GM18519 (cell line): ENCODE measurements at regions not wholly inside any gene's neighbourhood (a gene's known extent, or its start where the extent isn't known, plus 50 kb on each side); places are given as distances from the start of the nearest gene placed in this dataset.

Source experiments
- ATAC-seq: cut with Tn5 transposase; IDR thresholded peaks from one replicate; pipeline ENCODE4 v1.9.1; 2021; ENCODE audit warnings: mild to moderate bottlenecking, moderate library complexity; ENCODE audit not compliant: unreplicated experiment, low FRiP score

DNA sequence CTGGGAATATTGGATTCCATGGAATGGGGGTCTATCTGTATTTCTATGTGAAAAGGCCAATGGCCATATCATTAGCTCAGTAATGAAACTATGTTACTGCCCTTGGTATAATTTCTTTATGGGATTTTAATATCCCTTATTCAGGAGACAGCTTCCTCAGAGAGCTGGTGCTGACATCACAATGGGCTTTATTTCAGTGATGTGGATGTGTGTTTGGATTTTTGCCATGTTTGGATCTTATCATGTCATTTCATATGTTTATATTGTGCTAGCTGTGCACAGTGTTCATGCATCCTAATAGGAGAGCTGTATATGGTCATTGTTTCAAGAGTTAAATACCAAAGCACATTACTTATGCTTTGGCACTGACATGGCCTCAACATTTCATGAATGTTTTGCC lies 806.1 kb upstream of the MAP3K7 start:
- no peak for ATAC-seq

DNA sequence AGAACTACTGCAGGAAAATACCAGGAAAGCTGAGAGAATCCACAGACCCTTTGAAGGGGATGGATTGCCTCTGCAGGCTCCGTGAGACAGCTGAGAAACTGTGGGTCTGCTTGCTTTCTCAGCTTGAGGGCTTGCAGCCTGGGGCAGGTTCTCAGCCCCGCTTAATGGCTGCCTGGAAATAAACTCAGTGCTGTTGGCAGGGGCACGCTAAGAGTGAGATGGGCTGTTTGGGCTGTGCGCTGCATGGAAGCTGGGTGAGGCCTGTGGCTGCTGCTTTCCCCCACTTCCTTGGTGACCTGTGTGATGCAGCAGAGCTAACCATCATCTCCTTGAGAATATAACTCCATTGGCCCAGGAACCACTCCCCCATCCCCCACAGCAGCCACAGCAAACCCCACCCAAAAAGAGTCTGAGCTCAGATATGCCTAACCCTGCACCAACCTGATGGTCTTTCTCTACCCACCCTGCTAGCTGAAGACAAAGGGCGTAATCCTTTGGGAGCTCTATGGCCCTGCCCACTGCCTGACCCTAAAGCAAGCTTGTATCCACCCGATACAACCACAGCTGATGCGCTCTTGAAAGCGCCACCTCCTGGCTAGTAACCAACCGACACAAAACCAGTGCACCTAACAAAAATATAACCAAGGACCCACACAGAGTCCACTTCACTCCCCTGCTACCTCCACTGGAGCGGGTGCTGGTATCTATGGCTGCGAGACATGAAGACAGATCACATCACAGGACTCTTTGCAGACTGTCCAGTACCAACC lies 800.6 kb upstream of the MAP3K7 start:
- ATAC-seq: no peak

DNA sequence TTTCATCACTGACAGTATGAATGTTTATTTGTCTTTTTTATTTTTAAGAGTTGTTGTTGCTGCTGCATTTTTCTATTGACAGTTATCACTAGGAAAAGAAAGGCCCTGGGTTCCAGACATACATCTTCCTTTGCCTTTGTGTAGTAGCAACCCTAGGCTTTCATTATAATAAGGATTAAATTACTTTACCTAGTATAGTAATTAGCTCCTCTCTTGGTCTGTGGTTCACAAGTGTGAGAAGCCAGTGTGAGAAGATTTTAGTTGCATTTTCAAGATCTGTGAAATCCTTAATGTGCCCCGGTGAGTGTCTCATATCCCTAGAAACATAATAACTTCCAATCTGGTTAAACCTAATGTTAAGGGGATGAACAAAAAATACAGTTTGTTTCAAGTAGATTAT lies 799.3 kb upstream of the MAP3K7 start:
- no peak for ATAC-seq

DNA sequence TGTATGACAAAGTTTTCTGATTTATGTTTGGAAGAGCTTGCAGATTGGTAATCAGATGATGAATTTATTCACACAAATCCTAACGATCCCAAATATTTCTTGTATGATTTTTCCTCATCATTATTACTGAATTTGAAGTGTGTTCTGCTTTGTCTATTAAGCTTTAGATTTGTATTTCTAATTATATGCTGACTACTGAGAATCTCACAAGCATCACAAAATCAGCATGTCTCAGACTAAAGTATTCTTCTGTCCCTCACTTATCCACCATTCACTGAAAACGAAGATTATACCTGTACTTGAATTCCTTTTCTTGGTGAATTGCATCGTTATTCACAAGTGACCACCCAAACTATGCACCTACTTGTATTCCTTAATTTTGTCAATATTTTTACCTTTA lies 796.3 kb upstream of the MAP3K7 start:
- no peak for ATAC-seq

DNA sequence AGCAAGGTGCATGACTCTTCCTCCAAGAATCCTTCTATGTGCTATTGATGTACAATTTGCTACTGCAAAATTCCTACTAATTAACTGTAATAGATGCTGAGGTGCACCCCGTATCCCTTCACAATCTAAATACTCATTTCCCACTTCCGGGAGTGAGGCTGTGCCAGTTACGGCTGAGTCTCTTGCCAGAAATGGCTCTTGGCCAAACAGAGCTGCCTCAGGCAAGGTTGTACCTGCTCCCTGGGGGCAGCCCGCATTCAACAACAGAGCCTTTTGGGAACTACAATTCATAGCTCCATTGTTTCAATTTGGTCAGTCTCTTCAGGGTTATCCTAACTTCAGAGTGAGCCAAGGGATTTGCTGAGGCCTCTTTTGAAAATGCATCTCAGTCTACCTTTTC lies 789.8 kb upstream of the MAP3K7 start:
- no peak for ATAC-seq

DNA sequence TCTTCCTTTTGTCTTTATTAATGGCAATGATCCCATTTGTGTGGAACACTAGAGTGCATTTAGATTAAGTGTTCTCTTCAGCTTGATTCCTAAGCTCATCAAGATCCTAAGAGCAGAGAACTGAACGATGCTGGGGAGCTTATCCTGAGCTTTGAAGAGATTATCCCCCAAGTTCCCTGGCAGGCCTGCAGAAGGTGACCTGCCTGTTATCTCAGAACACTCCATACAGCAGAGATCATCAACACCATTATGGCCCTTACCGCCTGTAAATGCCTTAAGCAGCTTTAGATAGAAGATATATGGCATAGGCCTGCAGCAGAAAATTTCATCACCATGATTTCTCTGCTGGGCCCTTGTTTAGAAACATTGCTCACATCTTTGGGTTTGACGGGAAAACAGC lies 779.9 kb upstream of the MAP3K7 start:
- no peak for ATAC-seq

DNA sequence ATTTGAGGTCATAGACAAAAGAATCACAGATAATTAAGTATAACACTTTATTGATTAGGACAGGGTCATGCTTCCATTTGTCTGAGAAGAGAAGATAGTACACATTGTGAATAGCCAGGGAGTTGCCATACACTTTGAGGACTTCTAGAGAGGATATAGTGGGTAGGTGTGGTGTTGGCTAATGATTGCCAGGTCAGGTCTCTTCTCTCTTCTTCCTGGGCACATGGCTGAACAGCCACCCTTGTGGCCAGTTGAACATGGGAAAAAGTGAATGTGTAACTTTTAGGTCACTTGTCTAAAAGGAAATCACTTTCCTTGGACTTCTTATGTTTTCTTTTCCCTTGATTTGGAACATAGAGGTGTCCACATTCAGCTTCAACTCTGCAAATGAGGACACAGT lies 772.1 kb upstream of the MAP3K7 start:
- no peak for ATAC-seq

DNA sequence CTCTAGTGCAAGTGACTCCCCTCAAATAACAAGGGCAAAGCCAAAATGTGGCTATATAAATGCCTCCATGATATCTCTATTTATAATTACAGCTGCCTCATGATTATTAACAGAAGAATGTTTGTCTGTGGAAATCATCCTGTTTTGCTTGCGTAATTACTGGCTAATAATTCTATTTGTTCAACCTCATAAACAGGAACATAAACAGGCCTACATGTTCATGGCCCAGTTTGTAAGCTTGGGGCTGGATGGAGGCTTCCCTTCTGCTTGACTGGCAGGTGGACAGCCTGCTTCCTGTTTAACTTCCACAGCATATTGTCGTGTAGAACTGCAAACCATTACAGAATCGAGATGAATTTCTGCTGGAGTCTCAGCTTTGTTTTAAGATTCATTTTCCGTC lies 766.0 kb upstream of the MAP3K7 start:
- no peak for ATAC-seq

DNA sequence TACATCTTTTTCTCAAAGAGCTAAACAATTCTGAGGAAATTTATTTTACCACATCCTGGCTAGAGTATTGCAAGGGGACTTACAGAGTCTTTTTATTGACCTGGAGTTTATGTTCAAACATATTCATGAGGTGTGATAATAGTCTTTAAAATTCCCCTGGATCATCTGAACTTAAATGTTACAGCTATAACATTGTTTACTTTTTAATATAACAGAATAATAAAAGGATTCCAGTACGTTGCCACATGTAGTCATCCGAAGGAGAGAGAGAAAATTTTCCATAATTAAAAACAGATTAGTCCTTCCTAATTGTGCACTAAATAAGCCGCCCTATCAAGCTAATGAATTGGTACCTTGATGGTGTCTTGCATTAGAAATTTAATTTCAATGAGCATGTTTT lies 765.4 kb upstream of the MAP3K7 start:
- no peak for ATAC-seq

DNA sequence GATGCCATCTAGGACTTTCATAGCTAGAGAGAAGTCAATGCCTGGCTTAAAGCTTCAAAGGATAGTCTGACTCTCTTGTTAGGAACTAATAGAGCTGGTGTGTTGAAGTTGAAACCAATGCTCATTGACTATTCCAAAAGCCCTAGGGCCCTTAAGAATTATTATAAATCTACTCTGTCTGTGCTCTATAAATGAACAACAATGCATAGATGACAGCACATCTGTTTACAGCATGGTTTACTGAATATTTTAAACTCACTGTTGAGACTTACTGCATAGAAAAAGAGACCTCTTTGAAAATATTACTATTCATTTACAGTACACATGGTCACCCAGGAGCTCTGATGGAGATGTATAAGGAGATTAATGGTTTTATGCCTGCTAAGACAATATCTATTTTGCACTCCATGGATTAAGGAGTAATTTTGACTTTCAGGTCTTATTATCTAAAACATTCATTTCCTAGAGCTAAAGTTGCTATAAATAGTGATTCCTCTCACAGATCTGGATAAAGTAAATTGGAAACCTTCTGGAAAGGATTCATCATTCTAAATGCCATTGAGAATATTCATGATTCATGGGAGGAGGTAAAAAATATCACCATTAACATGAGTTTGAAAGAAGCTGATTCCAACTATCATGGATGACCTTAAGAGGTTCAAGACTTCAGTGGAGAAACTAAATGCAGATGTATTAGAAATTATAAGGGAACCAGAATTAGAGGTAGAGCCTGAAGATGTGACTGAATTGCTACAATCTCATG lies 763.5 kb upstream of the MAP3K7 start:
- ATAC-seq: no peak

DNA sequence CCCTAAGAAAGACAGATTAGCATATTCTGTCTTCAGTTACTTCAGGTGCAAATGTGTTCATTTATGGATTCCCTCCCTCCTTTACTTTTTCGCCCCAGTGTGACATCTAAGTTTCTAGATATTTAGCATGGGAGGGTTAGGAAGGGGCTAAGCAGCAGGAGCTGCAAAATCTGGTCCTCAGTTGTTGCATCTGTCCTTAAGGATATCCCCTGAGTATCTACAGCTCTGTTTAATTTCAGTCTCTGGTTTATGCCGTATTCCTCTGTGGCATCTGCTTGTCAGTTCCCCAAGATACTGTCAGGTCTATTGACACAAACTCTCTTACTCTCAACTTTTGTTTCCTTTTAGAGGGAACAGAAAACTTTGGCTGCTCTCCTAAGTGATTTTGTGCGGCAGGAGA lies 754.6 kb upstream of the MAP3K7 start:
- no peak for ATAC-seq

DNA sequence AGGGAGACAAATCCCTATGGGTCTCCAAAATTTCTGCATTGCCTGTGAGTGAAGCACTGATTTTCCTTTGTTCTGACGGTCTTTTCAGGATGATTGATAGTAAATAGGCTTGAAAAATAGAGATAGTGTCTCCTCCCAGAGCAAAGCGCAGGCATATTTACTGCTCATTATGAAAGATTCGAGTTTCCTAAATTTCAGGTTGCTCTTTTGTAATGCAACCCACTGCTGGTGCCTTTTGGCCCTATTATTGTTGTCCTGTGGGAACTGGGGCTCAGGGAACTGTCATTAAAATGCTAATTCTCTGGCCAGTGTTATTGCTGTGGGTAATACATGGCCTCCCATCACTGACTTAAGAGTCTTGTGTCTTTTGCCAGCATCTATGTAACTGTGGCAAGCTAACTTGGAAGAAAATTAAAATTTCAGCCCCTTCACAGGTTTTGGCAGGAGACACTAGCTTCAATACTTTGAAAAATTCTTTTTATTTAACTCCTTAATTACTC lies 754.1 kb upstream of the MAP3K7 start:
- ATAC-seq: no peak

DNA sequence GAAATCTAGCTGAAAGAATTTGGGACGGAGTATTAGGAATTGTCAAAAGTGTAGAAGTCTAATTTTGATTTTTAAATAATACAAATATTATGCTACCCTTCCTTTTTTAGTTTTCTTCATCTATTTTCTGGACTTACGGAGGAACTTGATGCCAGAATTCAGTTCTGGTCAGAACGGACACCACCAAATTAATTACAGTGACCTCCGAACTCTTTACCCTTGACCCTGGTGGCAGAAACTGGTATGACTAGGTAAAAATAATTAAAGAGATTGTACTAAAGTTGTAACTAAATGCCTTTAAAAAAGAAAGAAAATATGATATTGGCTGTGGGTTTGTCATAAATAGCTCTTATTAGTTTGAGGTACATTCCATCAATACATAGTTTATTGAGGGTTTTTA lies 751.1 kb upstream of the MAP3K7 start:
- ATAC-seq: no peak

DNA sequence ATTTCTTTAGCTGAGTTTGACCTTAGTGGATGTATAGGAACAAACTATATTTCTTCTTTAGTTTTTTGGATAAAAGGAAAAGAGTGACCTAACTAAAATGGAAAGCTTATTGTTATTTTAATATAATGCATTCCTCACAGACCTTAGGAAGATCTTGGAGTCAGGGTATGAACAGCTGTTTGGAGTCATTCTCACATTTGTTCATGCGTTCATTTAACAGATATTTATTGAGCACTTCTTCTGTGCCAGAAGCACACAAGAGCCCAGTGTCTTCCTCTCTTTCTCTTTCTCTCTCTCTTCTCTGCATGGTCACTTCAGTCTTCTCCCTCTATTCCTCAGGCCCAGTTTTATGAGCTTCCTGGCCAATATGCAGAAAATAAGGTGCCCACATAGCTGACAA lies 744.0 kb upstream of the MAP3K7 start:
- ATAC-seq: no peak

DNA sequence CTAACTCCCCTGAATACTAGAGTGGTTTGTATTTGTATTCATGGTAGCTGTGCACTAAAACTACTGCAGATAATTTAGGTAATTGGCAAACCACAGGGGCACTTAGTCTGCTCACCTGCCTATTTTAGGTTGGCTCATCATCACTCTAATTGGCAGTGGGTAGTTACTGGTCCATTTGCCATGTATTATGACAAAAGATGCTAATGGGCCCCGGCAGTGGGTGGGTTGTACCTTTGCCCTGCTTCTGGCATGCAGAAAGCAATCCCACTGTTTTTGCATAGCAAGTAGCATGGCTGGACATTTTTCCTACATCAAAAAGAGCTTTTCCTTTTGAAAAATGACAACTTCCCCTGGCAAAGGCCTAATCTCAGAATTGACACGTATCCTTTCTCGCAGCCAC lies 741.4 kb upstream of the MAP3K7 start:
- ATAC-seq: no peak

DNA sequence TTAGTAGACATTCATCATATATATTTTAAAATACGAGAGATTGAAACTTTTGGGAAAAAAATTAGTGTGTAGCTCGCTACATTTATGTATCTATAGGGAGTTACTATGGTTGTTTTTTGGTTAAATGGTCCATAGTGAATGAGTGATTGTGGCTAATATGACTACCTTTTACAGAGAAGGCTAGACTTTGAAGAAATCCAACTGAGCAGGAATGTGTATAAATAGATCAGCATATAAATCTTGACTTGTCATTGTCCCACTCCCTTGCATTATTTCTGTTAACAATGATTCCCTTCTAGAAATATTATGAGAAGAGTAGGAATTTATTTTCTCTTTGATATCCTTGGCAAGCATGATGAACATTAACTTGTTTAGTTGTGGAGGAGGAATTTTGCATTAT lies 737.8 kb upstream of the MAP3K7 start:
- no peak for ATAC-seq

DNA sequence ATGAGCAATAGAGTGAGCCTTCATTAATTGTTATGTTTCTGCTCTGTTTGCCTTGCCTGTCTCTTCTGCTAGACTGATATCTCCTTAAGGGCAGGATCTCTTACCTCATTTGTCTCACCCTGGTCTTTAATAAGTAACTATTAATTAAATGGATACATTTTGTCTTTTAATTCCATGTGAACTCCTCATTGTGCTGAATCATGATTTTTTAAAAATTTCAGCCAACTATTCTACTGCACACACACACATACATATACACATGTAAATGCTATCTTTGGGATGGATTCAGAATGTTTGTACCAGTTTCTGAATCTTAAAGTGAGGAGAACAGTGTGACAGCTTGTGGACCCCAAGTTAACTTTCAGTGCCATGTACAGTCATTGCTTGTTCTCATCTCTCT lies 731.1 kb upstream of the MAP3K7 start:
- no peak for ATAC-seq

DNA sequence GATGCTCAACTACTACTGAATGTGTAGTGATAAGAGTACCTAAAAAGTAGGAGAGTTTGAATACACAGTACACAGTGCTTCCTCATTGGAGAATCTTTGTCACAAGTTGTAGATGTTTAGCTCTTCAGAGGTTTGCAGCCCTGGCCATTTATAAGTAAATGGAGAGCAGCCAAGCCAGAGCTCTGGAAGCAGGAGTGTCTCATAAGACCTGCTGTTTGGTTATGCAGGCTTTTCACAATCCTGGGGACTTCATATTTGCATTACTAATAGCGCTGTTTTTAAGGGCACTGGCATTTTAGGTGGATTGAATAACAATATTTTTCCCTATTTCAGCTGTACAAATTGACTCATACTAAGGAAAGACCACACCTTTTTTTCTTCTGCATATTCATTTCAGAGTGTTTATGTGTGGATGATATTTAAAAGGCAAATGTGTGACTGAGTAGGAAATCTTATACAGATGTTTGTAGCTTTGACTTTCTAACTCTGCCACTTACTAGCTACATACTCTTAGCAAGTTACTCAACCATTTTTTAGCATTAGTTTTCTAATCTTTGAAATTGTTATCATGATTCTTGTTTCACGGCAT lies 730.5 kb upstream of the MAP3K7 start:
- ATAC-seq: no peak

DNA sequence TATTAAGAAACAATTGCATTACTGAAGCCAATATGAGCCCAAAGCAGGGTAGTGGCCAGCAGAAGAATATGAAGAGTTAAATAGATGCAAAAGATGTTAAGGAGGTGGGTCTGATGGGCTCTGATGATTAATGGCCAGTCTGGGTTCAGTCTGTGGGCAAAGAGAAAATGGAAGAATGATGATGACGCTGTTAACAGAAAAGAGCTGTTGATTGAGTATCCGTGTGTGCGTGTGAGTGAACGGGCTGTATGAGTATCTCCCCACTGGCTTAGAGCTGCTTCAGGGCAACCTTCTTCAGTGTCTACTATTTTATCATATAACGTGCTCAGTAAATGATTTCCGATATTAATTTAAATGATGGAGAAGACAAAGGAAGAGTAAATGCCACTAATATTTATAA lies 723.3 kb upstream of the MAP3K7 start:
- ATAC-seq: no peak

DNA sequence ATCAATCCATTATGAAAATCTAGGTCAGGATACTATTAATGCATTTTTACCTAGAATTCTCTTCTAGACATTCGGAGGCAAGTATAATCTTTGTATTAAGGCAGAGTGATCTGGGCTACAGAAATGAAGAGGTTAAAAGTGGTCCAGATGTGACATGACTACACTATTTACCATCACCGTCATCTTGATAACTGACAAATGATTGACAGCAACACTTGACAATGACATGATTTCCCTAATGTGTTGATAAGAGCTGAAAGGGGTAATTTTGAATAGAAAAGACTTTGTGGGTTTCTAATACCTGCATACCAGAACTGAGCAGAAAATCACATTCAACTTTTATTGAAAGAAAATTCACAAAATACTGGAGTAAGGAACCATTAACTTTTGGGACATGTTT lies 718.9 kb upstream of the MAP3K7 start:
- ATAC-seq: no peak

DNA sequence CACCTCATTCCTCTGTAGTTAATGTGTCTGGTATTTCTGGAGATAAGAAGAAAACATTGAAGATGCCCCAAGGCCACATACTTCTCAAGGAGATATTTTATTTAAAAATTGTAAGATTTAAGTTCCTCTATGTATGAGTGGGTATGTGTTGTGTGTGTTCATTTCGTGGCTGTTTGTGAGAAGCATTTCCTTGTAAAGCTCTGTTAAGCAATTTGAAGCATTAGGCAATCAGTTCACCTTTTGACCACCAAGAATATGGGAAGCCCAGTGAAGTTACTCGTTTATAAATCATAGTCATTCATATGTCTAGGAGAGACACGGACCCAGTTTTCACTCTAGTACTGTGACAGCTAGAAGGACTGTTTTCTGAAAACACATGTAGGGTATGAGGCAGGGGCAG lies 717.6 kb upstream of the MAP3K7 start:
- ATAC-seq: no peak

DNA sequence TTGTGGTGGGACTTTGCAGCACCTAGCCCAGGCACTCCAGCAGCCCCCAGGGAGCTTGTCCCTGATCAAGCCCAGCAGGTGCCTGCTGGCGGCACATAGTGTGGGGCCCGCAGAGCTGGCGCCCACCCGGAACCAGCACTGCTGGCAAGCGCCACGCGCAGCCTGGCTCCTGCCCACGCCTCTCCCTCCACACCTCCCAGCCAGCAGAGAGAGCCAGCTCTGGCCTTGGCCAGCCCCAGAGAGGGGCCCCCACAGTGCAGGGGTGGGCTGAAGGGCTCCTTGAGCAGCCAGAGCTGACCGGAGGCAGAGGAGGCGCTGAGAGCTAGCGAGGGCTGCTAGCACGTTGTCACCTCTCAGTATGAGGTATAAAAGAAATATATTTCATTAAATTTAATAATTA lies 716.5 kb upstream of the MAP3K7 start:
- ATAC-seq: no peak
